HUES64 (cell line): ENCODE measurements at regions not wholly inside any gene's neighbourhood (a gene's known extent, or its start where the extent isn't known, plus 50 kb on each side); places are given as distances from the start of the nearest gene placed in this dataset.
"Not testable (repeated sequence)": the region's sequence is repeated elsewhere in the genome, so short reads cannot be mapped to it uniquely, and the experiment has no call there.

Source experiments
- H3K27ac ChIP-seq: 2 replicates; pipeline ENCODE4 v1.7.0; 2013; ENCODE audit warnings: low read depth, low read length, inconsistent platforms
- H3K27me3 ChIP-seq: 2 replicates; pipeline ENCODE4 v1.6.1; 2013; ENCODE audit warnings: mild to moderate bottlenecking, low read length; ENCODE audit not compliant: insufficient read depth
- H3K36me3 ChIP-seq: 2 replicates; pipeline ENCODE4 v1.6.1; 2013; ENCODE audit warnings: mild to moderate bottlenecking, low read length; ENCODE audit not compliant: insufficient read depth
- H3K4me1 ChIP-seq: 2 replicates; pipeline ENCODE4 v1.6.1; 2013; ENCODE audit warnings: mild to moderate bottlenecking, low read length, moderate library complexity; ENCODE audit not compliant: insufficient read depth
- H3K4me3 ChIP-seq: 2 replicates; pipeline ENCODE4 v1.5.1; 2013; ENCODE audit warnings: mild to moderate bottlenecking, low read length, moderate library complexity
- H3K9ac ChIP-seq: 2 replicates; pipeline ENCODE4 v1.6.1; 2013; ENCODE audit warnings: mild to moderate bottlenecking, low read depth, low read length
- H3K9me3 ChIP-seq: 2 replicates; pipeline ENCODE4 v1.6.1; 2013; ENCODE audit warnings: low read depth, low read length; ENCODE audit not compliant: insufficient read depth
- WGBS: fragments of 150-250, 120-280 bp; methylation state at CpG from one replicate; pipeline ENCODE4 v1.1.7; 2013; ENCODE audit warnings: missing lambda C conversion rate; 5-methylcytosine and 5-hydroxymethylcytosine counted together

DNA sequence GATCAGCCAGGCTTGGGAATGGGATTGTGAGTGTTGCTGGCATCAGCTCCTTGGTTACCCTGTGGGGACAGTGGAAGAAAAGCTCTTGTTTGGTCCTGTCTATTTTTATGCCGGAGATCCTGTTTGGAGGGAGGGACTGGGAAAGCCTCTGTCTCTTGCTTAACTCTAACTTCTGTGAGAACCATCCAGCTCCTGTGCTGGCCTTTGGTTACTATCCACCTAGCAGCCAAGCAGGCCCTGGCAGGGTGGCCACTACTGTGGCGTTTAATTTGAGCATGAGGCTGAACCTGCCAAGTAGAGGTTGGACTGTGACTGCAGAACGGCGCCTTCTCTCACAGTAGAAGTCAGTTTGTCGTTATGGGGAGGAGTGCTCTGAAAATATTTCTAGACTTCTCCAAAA lies 193.3 kb downstream of the UTRN start:
- H3K4me3 ChIP-seq, result no peak overlapping the region
- 92% methylated on average over 5 of the region's 5 CpGs for WGBS
- H3K9ac ChIP-seq, result no peak overlapping the region
- no peak overlapping the region for H3K27ac ChIP-seq
- peaks cover 47% of the 10 kb centered on the region for H3K36me3 ChIP-seq
- no peaks in the 10 kb centered on the region for H3K4me1 ChIP-seq
- no peaks in the 10 kb centered on the region for H3K27me3 ChIP-seq
- H3K9me3 ChIP-seq, result no peaks in the 10 kb centered on the region

DNA sequence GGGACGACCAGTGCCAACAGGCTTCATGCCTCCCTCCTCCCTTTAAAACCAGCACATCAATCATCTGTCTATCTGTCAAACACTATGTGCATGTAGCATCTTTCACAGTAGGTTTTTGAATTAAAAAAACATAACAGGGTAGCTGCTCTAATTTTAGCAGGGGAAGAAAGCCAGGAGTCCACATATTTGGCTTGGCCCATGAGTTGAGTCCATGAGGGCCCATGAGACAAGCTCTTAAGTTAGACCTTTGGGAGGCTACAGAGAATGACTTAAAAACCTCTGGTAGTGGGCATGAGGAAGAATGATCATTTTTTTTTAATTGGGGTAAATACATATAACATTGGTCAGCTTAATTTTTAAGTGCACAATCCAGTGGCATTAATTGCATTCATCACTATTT lies 194.9 kb downstream of the UTRN start:
- H3K4me3 ChIP-seq, result no peak overlapping the region
- peaks cover 41% of the 10 kb centered on the region for H3K36me3 ChIP-seq
- WGBS, result 100% methylated on average over 1 of the region's 1 CpG
- H3K27ac ChIP-seq, result no peak overlapping the region
- no peak overlapping the region for H3K9ac ChIP-seq
- no peaks in the 10 kb centered on the region for H3K9me3 ChIP-seq
- H3K4me1 ChIP-seq, result no peaks in the 10 kb centered on the region
- H3K27me3 ChIP-seq, result no peaks in the 10 kb centered on the region

DNA sequence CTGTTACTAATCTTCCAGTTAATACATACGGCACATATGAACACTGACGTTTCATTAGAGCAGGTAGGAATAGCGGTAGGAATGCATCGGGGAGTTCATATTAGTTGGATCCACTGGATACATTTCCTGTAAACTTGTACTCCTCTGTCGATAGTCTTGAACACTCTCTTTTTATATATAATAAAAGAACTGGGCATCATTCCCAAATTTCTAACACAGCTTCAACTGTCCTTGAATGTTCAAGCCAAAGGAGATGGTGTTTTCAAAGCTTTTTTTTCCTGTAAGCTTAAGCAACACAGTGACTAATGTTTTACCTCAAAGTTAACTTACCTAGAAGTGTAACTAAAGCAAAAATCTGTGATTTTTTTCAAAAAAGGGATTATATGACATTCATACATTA lies 195.3 kb downstream of the UTRN start:
- Histone ChIP-seq H3K4me3 (no peak overlapping the region), H3K4me1 (no peaks in the 10 kb centered on the region), H3K9ac (no peak overlapping the region), H3K27me3 (no peaks in the 10 kb centered on the region), H3K36me3 (peaks cover 41% of the 10 kb centered on the region), H3K9me3 (no peaks in the 10 kb centered on the region), H3K27ac (no peak overlapping the region)
- 97% methylated on average over 4 of the region's 5 CpGs for WGBS

DNA sequence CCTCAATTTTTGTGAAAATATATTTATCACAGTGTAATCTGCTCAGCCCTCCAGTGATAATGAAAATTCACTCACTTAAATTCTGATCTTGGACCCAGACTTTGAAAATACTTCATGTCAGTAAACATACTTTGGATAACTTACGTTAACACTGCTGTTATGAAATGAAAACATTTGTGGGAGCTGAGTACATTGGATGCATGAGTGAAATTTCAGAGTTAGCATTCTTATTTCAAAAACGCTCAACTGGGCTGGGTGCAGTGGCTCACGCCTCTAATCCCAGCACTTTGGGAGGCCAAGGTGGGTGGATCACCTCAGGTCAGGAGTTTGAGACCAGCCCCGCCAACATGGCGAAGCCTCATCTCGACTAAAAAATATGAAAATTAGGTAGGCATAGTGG lies 196.4 kb downstream of the UTRN start:
- Histone ChIP-seq H3K27ac (no peak overlapping the region), H3K9ac (no peak overlapping the region), H3K4me1 (no peaks in the 10 kb centered on the region), H3K36me3 (peaks cover 49% of the 10 kb centered on the region), H3K4me3 (no peak overlapping the region), H3K27me3 (no peaks in the 10 kb centered on the region), H3K9me3 (no peaks in the 10 kb centered on the region)
- 77% methylated on average over 6 of the region's 6 CpGs for WGBS

DNA sequence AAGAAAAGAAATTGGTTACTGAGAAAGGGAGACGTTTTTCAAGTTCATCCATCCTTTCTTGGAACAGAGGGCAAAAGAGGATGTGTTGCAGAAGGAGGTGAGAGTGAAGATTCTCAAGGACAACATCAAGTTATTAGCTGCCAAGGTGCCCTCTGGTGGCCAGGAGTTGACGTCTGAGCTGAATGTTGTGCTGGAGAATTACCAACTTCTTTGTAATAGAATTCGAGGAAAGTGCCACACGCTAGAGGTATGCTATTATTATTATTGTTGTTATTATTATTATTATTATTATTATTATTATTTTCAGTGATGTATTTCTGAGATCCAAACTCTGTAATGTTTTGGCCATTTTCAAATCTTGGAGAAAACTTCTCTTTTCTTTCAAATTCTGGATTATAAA lies 197.0 kb downstream of the UTRN start:
- no peaks in the 10 kb centered on the region for H3K9me3 ChIP-seq
- H3K27ac ChIP-seq, result no peak overlapping the region
- H3K27me3 ChIP-seq, result no peaks in the 10 kb centered on the region
- H3K4me3 ChIP-seq, result no peak overlapping the region
- H3K9ac ChIP-seq, result no peak overlapping the region
- H3K4me1 ChIP-seq, result no peaks in the 10 kb centered on the region
- peaks cover 47% of the 10 kb centered on the region for H3K36me3 ChIP-seq
- WGBS, result 22% methylated on average over 2 of the region's 4 CpGs

DNA sequence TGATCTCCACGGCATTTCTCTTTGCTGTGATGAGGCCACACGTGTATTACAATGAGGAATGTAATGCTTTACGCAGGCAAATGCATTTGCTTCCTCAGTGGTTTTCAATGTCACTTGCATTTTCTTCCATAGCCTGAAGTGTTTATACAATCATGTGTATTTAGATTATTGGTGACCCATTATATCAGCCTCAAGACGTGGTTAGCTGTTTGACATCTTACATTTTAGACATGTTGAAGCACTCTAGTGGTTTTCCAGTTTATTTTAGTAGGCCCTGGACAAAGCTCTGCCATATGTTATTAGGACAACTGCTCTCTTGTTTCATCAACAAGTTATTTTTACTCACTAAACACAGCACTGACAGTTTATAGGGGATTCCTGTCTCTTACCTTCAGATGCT lies 200.4 kb downstream of the UTRN start:
- H3K9ac ChIP-seq, result no peak overlapping the region
- no peak overlapping the region for H3K4me3 ChIP-seq
- H3K27me3 ChIP-seq, result no peaks in the 10 kb centered on the region
- H3K4me1 ChIP-seq, result no peaks in the 10 kb centered on the region
- H3K27ac ChIP-seq, result no peak overlapping the region
- peaks cover 58% of the 10 kb centered on the region for H3K36me3 ChIP-seq
- WGBS, result 95% methylated on average over 4 of the region's 4 CpGs
- no peaks in the 10 kb centered on the region for H3K9me3 ChIP-seq

DNA sequence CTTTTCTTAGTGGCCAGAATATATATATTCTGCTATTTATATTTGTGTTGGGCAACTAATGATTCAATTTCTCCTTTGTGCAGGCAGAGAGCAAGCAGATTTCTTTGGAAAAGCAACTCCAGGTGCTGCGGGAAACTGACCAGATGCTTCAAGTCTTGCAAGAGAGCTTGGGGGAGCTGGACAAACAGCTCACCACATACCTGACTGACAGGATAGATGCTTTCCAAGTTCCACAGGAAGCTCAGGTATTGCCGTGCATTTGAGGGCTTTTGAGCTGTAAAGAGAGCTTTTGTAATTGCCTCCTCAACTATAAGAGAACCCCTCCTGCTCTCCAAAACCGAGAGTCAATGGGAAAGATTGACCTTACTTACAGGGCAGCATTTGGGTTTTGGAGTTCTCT lies 203.5 kb downstream of the UTRN start:
- H3K9ac ChIP-seq, result no peak overlapping the region
- H3K36me3 ChIP-seq, result peaks cover 77% of the 10 kb centered on the region
- H3K27ac ChIP-seq, result no peak overlapping the region
- no peaks in the 10 kb centered on the region for H3K9me3 ChIP-seq
- H3K4me3 ChIP-seq, result no peak overlapping the region
- no peaks in the 10 kb centered on the region for H3K27me3 ChIP-seq
- WGBS, result 81% methylated on average over 2 of the region's 3 CpGs
- no peaks in the 10 kb centered on the region for H3K4me1 ChIP-seq

DNA sequence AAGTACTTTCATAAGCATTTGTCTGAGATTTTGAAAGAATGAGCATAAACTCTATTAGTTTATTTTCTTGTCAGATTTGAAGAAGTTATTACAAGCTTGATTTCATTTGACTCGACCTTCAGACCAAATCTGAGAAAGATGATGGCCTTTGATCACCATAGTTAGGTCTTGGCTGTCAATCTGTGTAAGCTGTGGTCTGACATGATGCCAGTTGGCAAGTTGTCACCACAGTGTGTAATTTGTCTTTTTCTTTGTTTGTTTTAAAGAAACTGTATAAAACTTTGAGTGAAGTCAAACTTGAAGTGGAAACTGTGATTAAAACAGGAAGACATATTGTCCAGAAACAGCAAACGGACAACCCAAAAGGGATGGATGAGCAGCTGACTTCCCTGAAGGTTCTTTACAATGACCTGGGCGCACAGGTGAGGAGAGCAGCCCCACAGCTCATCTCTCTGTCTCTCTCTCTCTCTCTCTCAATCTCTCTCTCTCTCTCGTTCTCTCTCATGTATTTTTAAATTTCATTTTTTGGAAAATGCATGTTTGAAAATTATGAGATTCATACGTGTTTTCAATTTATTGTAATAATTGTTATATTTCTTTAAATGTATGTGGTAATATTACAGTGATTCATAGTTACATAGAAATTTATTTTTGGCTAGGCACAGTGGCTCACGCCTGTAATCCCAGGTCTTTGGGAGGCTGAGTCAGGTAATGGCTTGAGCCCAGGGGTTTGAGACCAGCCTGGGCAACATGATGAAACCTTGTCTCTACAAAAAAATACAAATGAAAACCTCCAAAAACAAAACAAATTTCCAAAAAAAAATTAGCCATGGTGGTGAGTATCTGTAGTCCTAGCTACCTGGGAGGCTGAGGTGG lies 208.1 kb downstream of the UTRN start:
- 98% methylated on average over 4 of the region's 6 CpGs for WGBS
- Histone ChIP-seq H3K36me3 (peaks cover 63% of the 10 kb centered on the region), H3K9ac (no peak overlapping the region), H3K4me1 (no peaks in the 10 kb centered on the region), H3K4me3 (no peak overlapping the region), H3K27me3 (no peaks in the 10 kb centered on the region), H3K9me3 (no peaks in the 10 kb centered on the region), H3K27ac (no peak overlapping the region)

DNA sequence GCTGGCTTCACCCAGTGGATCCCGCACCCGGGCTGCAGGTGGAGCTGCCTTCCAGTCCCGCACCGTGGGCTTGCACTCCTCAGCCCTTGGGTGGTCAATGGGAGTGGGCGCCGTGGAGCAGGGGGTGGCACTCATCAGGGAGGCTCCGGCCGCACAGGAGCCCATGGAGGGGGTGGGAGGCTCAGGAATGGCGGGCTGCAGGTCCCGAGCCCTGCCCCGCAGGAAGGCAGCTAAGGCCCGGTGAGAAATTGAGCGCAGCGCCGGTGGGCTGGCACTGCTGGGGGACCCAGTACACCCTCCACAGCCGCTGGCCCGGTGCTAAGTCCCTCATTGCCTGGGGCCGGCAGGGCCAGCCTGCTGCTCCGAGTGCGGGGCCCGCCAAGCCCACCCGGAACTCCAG lies 209.9 kb downstream of the UTRN start:
- 97% methylated on average over 22 of the region's 22 CpGs for WGBS
- H3K9ac ChIP-seq, H3K9me3 ChIP-seq, H3K4me3 ChIP-seq, H3K27me3 ChIP-seq, H3K27ac ChIP-seq, H3K4me1 ChIP-seq: not testable (repeated sequence)
- H3K36me3 ChIP-seq, result peaks cover 59% of the 10 kb centered on the region

DNA sequence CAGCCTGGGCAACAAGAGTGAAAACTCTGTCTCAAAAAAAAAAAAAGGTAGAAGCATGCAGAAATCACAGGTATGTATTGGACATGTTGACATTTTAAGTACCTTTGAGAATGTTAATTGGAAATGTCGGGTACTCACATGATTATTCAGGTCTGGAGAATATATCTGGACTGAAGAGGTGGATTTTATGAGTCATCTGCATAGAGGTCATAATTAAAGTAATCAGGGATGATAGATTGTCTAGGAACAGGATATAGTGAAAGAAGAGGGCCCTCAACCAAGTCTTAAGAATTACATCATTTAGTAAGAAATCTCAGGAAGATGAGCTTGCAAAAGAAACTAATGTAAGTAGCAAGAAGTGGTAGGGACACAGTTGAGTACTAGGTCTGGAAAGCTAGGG lies 212.5 kb downstream of the UTRN start:
- no peak overlapping the region for H3K9ac ChIP-seq
- peaks cover 40% of the 10 kb centered on the region for H3K36me3 ChIP-seq
- no peak overlapping the region for H3K4me3 ChIP-seq
- no peaks in the 10 kb centered on the region for H3K27me3 ChIP-seq
- H3K4me1 ChIP-seq, result no peaks in the 10 kb centered on the region
- H3K9me3 ChIP-seq, result 0 out of 2 replicates have a peak, but pooled peaks cover 2% of the 10 kb centered on the region
- no peak overlapping the region for H3K27ac ChIP-seq
- 89% methylated on average over 1 of the region's 1 CpG for WGBS

DNA sequence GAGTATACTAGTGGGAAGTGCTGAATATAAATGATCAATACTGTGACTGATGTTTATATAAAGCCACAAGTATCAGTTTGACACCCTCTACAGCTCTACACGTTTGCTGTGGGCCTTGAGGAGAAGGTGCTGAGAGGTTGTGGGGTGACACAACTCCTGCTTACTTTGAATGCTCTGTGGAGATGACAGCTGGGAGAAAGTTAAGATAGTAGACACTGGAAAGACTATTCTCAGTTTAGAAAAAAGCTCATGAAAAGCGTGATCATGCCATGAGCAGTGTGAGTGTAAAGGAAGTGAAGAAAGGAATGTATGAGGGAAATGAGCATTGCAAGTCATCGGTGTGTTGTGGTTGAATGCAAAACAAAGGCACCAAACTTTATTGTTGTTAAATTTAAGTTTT lies 215.8 kb downstream of the UTRN start:
- no peak overlapping the region for H3K4me3 ChIP-seq
- H3K4me1 ChIP-seq, result no peaks in the 10 kb centered on the region
- H3K9ac ChIP-seq, result no peak overlapping the region
- WGBS, result 60% methylated on average over 3 of the region's 3 CpGs
- H3K27me3 ChIP-seq, result no peaks in the 10 kb centered on the region
- no peak overlapping the region for H3K27ac ChIP-seq
- H3K9me3 ChIP-seq, result 0 out of 2 replicates have a peak, but pooled peaks cover 5% of the 10 kb centered on the region
- H3K36me3 ChIP-seq, result peaks cover 29% of the 10 kb centered on the region

DNA sequence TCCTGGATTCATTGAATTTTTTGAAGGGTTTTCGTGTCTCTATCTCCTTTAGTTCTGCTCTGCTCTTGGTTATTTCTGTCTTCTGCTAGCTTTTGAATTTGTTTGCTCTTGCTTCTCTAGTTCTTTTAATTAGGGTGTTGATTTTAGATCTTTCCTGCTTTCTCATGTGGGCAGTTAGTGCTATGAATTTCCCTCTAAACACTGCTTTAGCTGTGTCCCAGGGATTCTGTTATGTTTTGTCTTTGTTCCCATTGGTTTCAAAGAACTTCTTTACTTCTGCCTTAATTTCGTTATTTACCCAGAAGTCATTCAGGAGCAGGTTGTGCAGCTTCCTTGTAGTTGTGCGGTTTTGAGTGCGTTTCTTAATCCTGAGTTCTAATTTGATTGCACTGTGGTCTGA lies 220.1 kb downstream of the UTRN start:
- H3K4me1 ChIP-seq, H3K9ac ChIP-seq, H3K9me3 ChIP-seq, H3K27me3 ChIP-seq, H3K4me3 ChIP-seq, H3K27ac ChIP-seq: not testable (repeated sequence)
- WGBS, result 94% methylated on average over 4 of the region's 4 CpGs
- peaks cover 10% of the 10 kb centered on the region; the same call in 1 of the 2 replicates for H3K36me3 ChIP-seq
